T47D (cell line): ENCODE measurements at regions not wholly inside any gene's neighbourhood (a gene's known extent, or its start where the extent isn't known, plus 50 kb on each side); places are given as distances from the start of the nearest gene placed in this dataset.

Source experiments
- DNase-seq, 2 experiments: peaks; one replicate each; pipeline versions ENCODE4 v3.0.0 to v3.0.0-alpha.2; 2011 to 2012; ENCODE audit warnings: low read depth in 1 of 2, low spot score in 1 of 2
- JUND ChIP-seq: IDR thresholded peaks from 2 replicates; pipeline ENCODE4 v1.6.1; 2012; ENCODE audit warnings: low read depth
- in situ Hi-C: cut with HindIII; loops from 2 replicates; pipeline ENCODE4 v1.10.0; 2016; ENCODE audit warnings: low sequenced_read_pairs, low pct_unique_long_range_greater_than_20kb

- no peak for DNase-seq
- in situ Hi-C loops: no loop called here
- TF ChIP-seq JUND: no peak
Measured at GRCh38 chr1:81349194-81349965, 451.4 kb upstream of the ADGRL2 start.

GRCh38 chr1:81345110-81345509, 455.6 kb upstream of the ADGRL2 start:
- no peak for DNase-seq
- in situ Hi-C loops: no loop called here
- no peak for TF ChIP-seq JUND

GRCh38 chr1:81340239-81340638, 460.5 kb upstream of the ADGRL2 start:
- no peak for DNase-seq
- TF ChIP-seq JUND: no peak
- in situ Hi-C loops: no loop called here

GRCh38 chr1:81337226-81337625, 463.5 kb upstream of the ADGRL2 start:
- DNase-seq: no peak
- no peak for TF ChIP-seq JUND
- in situ Hi-C loops: no loop called here

GRCh38 chr1:81335876-81336275, 464.9 kb upstream of the ADGRL2 start:
- no peak for TF ChIP-seq JUND
- DNase-seq: no peak
- in situ Hi-C loops: no loop called here

GRCh38 chr1:81330521-81330920, 470.2 kb upstream of the ADGRL2 start:
- no peak for DNase-seq
- TF ChIP-seq JUND: no peak

GRCh38 chr1:81330111-81330510, 470.6 kb upstream of the ADGRL2 start:
- TF ChIP-seq JUND: no peak
- DNase-seq: no peak
- in situ Hi-C loops: no loop called here

More at GRCh38 chr1:81330521-81330920, 470.2 kb upstream of the ADGRL2 start:
- in situ Hi-C loops: no loop called here

- in situ Hi-C loops: no loop called here
- no peak for TF ChIP-seq JUND
- no peak for DNase-seq
Measured at GRCh38 chr1:81329041-81329440, 471.7 kb upstream of the ADGRL2 start.

- in situ Hi-C loops: no loop called here
- DNase-seq: no peak
- no peak for TF ChIP-seq JUND
Measured at GRCh38 chr1:81327743-81328142, 473.0 kb upstream of the ADGRL2 start.

- no peak for TF ChIP-seq JUND
- in situ Hi-C loops: no loop called here
Measured at GRCh38 chr1:81327103-81327710, 473.5 kb upstream of the ADGRL2 start.

GRCh38 chr1:81326212-81326611, 474.5 kb upstream of the ADGRL2 start:
- in situ Hi-C loops: no loop called here
- no peak for DNase-seq
- TF ChIP-seq JUND: no peak

More at GRCh38 chr1:81327103-81327710, 473.5 kb upstream of the ADGRL2 start:
- no peak for DNase-seq

- in situ Hi-C loops: no loop called here
- no peak for DNase-seq
- no peak for TF ChIP-seq JUND
Measured at GRCh38 chr1:81325397-81325796, 475.3 kb upstream of the ADGRL2 start.

GRCh38 chr1:81323862-81324261, 476.9 kb upstream of the ADGRL2 start:
- no peak for TF ChIP-seq JUND
- in situ Hi-C loops: no loop called here
- DNase-seq: no peak
